Fibroblast of villous mesenchyme (primary cell): ENCODE measurements at regions not wholly inside any gene's neighbourhood (a gene's known extent, or its start where the extent isn't known, plus 50 kb on each side); places are given as distances from the start of the nearest gene placed in this dataset.

ENCODE experiments used
- DNase-seq: peaks from one replicate; pipeline ENCODE4 v3.0.0-alpha.2; 2010; ENCODE audit warnings: low read depth
- H3K4me3 ChIP-seq: 2 replicates; pipeline ENCODE4 v1.5.1; 2011; ENCODE audit warnings: low read depth, mild to moderate bottlenecking, low read length
- CTCF ChIP-seq: IDR thresholded peaks from 2 replicates; pipeline ENCODE4 v1.5.1; 2012; ENCODE audit warnings: low read depth, mild to moderate bottlenecking, low read length; ENCODE audit not compliant: insufficient read depth

GRCh38 chr11:57871231-57871630 is 109.6 kb downstream of the CTNND1 start:
- no peak for TF ChIP-seq CTCF
- no peak overlapping the region for H3K4me3 ChIP-seq
- no peak for DNase-seq

GRCh38 chr11:57873196-57873911 is 111.8 kb downstream of the CTNND1 start:
- no peak for TF ChIP-seq CTCF
- no peak for DNase-seq
- no peak overlapping the region for H3K4me3 ChIP-seq

- TF ChIP-seq CTCF: no peak
- no peak overlapping the region for H3K4me3 ChIP-seq
- DNase-seq: no peak
Observed at GRCh38 chr11:57874981-57875380, 113.4 kb downstream of the CTNND1 start.

- no peak for DNase-seq
- TF ChIP-seq CTCF: no peak
- H3K4me3 ChIP-seq: no peak overlapping the region
Observed at GRCh38 chr11:57881647-57882046, 120.0 kb downstream of the CTNND1 start.

GRCh38 chr11:57883630-57884029 is 122.0 kb downstream of the CTNND1 start:
- no peak overlapping the region for H3K4me3 ChIP-seq
- no peak for TF ChIP-seq CTCF
- DNase-seq: no peak

GRCh38 chr11:57885298-57886050 is 123.9 kb downstream of the CTNND1 start:
- no peak for TF ChIP-seq CTCF
- peak; percentile 26 for DNase-seq
- H3K4me3 ChIP-seq: no peak overlapping the region

GRCh38 chr11:57888386-57888785 is 126.8 kb downstream of the CTNND1 start:
- no peak for DNase-seq
- H3K4me3 ChIP-seq: no peak overlapping the region
- no peak for TF ChIP-seq CTCF
